Activated CD4-positive, alpha-beta T cell treated with anti-CD3 and anti-CD28 coated beads, Interleukin-2, amount 50 U/mL, for 16 hours (primary cell): ENCODE measurements at regions not wholly inside any gene's neighbourhood (a gene's known extent, or its start where the extent isn't known, plus 50 kb on each side); places are given as distances from the start of the nearest gene placed in this dataset.
"Not testable (repeated sequence)": the region's sequence is repeated elsewhere in the genome, so short reads cannot be mapped to it uniquely, and the experiment has no call there.

ENCODE experiments used
- DNase-seq: peaks from one replicate; pipeline ENCODE4 v3.0.0-alpha.2; 2020

DNA sequence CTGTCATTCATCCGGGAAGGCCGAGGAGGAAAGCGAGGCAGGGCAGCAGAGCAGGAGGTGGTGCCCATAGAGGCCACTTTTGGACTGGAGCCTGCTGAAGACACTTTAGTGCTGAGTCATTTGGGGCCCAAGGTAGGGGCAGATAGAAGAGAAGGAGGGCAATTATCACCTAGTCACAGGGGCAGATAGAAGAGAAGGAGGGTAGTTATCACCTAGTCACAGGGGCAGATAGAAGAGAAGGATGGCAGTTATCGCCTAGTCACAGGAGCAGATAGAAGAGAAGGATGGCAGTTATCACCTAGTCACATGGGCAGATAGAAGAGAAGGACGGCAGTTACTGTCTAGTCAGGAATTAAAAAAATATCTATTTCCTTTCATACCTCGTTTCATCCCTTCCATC is 1372.6 kb downstream of the FOXD4L5 start:
- not testable (repeated sequence) for DNase-seq

GRCh38 chr9:63909076-63909475 is 1375.9 kb downstream of the FOXD4L5 start:
- DNase-seq = not testable (repeated sequence)

GRCh38 chr9:63899637-63900190 is 1385.3 kb downstream of the FOXD4L5 start:
- not testable (repeated sequence) for DNase-seq

GRCh38 chr9:63881386-63881785 is 1403.6 kb downstream of the FOXD4L5 start:
- not testable (repeated sequence) for DNase-seq

DNA sequence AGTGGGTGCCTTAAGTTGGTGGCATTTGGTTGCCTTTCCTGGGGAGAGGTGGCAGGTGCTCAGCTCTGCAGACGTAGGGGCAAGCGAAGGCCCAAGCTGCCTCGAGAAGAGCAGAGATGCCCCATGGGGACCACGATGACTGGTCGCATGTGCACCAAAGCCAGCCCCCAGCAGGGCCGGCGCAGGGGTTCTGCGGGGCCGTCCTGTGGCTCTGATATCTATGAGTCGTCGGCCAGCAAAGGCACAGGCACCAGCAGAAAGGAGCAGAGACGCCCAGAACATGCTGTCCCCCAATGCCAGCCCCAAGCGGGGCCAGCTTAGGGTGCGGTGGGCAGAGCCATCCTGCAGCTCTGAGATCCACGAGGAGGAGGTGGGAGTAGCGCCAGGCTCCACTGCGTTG is 1408.6 kb downstream of the FOXD4L5 start:
- not testable (repeated sequence) for DNase-seq

- DNase-seq = peak; percentile 46
These were observed 1425.4 kb downstream of the FOXD4L5 start for GRCh38 chr9:63859475-63860215.

DNA sequence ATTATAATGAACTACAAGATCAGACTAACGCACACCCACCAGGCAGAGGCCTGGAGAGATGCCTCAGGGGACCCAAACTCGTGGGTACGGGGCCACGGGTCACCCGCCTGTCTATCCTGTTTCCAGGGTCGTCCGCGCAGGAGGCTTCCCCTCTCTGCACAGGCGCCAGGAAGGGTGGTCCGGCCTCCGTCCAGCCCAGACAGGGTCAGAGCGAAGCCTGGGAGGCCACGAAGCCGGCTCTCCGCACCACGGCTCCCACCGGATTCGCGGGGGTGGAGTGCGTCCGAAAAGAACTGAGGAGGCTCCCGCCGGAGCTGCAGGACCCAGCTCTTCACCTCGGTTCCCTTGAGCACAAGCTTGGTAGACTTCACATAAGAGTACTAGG is 1425.9 kb downstream of the FOXD4L5 start:
- DNase-seq = not testable (repeated sequence)

GRCh38 chr9:63853140-63853751 is 1431.8 kb downstream of the FOXD4L5 start:
- not testable (repeated sequence) for DNase-seq

- not testable (repeated sequence) for DNase-seq
These were observed 1460.2 kb downstream of the FOXD4L5 start for GRCh38 chr9:63824804-63825203.

DNA sequence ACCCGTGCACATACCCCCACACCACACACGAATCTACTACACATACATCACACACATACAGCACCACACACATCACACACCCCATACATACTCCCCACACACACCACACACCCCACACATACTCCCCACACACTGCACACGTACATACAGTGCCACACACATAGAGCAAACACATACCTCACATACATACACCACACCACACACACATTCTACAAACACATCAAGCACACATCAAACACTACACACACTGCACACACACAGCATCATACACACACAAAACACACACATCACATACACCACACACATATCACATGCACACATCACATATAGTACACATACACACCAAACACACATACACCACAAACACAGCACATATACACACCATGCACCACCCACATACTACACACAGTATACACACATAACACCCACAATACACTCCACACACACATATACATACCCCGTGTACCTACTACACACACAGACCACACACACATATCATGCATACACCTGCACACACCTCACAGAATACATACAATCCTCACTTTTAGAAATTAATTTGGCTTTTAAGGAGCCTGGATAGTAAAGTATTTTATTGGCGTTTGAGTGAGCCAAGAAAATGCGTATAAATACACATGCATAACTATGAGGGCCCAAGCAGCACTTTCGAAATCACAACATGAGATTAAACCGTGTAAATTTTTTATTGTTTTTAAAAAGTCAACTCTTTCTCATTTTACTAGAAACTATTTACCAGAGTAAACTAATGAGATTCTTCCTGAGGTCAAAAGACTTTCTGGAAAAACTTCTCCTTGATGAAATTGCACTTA is 1461.4 kb downstream of the FOXD4L5 start:
- DNase-seq = not testable (repeated sequence)

GRCh38 chr9:63822615-63823374 is 1462.2 kb downstream of the FOXD4L5 start:
- DNase-seq = not testable (repeated sequence)

GRCh38 chr9:63821293-63821692 is 1463.7 kb downstream of the FOXD4L5 start:
- not testable (repeated sequence) for DNase-seq

- DNase-seq = not testable (repeated sequence)
These were observed 1464.1 kb downstream of the FOXD4L5 start for GRCh38 chr9:63820882-63821281.

DNA sequence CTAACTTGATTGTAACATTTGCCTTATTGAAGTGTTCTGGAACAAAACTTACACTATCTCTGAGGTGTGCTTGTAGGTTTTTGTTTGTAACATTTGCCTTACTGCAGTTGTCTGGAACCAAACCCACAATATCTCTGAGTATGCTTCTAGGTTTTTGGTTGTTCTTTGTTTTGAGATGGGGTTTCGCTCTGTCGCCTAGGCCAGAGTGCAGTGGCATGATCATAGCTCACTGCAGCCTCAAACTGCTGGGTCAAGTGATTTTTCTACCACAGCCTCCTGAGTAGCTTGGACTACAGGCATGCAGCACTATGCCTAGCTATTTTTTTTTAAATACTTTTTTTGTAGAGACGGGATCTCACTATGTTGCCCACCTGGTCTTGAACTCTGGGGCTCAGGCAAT is 1464.6 kb downstream of the FOXD4L5 start:
- DNase-seq = not testable (repeated sequence)

DNA sequence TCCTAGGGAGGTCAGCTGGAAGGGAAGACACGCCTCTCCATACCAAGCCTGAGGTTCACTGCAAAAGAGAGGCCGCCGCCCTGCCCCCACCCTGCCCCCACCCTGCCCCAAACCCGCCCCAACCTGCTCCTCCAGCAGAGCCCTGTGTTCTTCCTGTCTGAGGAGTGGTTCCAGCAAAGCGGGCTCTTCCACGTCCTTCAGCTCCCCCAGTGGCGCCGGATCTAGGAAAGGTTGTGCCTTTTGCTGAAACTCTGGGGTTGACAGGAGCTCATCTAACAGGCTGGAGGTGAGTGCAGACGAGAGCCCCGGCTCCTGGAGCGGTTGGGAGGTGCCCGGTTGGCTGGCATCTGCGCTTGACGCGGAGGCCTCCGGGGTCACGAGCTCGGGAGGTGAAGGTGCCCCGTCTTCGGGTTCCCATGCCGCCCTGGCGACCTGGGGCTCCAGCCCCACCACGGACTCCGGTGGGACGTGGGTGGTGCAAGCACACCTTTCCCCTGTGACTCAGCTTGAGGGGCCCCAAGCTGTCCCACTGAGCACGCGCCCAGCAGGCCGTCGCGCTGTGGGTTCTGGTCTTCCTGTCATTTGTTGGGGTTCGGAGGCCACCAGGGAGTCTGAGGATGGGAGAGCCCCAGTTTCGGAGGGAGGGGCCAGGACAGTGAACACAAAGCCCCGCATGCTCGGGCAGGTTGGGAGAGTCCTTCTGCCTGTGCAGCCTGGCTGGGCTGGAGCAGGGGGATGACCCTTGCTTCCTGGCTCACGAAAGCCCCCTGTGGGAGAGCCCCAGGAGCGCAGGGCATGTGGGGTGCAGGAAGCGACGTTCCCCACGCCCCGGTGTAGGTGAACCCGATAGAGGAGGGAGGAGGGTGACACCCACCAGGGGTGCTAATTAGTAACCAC is 1467.1 kb downstream of the FOXD4L5 start:
- peak; percentile 75 for DNase-seq

DNA sequence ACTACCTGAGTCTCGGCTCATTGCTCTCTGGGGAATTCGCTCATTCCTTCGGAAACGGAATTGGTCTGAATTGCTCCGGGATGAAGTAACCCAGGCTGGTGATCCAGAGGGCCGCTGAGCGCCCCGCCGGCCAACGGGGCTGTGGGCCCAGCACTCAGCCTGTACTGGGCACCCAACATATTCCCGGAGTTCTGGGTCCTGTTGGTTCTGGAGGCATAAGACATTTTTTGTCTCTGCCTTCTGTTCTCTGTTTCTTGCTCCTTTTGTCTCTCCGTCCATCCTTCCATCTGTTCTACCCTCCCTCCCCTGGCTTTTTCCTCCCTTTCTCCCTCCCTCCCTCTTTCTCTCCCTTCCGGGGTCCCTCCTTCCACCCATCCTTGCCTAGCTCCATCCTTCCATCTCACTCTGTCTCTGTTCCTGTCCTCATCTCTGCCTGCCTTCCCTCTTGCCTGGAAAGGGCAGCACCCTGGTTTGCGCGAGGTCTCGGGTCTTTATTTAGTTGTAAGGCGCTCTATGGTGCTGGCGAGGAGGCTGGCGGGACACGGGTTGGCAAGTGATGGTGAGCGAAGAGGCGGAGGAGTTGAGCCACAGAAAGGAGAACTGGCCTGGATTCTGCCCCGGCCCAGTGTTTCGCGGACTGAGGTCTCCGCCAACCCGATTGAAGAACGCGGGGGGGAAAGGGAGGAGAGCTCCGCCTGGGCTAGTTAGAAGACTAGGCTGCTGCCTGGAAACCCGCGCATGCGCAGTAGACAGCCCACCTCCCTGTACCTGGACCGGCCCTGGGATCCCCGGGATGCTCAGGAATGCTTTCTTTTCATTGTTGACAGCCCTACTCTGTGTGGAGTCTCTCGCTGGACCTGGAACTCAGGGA is 1468.0 kb downstream of the FOXD4L5 start:
- DNase-seq = peak; percentile 77

GRCh38 chr9:63814970-63815669 is 1469.9 kb downstream of the FOXD4L5 start:
- not testable (repeated sequence) for DNase-seq

- DNase-seq = not testable (repeated sequence)
These were observed 1471.5 kb downstream of the FOXD4L5 start for GRCh38 chr9:63813391-63814021.

DNA sequence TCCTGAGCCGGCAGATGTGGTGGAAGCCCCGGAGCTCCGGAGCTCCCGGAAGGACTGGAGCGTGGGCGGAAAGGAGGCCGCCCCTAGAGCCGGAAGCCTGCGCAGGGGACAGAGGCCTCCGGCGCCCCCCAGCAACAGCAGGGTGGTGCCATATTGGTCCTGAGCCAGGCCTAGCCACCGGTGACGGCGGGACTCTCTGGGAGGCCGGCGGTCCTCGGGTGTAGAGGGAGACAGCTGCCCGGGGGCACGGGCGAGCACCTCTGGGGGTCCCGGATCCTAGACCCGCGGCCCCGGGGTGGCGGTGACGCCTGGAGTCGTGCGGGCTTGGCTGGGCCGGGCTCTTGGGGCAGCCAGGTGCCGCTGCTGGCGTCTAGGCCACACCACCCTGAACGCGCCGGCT is 1472.2 kb downstream of the FOXD4L5 start:
- not testable (repeated sequence) for DNase-seq
